ENCODE measurements at regions not wholly inside any gene's neighbourhood (a gene's known extent, or its start where the extent isn't known, plus 50 kb on each side); places are given as distances from the start of the nearest gene placed in this dataset.

DNA sequence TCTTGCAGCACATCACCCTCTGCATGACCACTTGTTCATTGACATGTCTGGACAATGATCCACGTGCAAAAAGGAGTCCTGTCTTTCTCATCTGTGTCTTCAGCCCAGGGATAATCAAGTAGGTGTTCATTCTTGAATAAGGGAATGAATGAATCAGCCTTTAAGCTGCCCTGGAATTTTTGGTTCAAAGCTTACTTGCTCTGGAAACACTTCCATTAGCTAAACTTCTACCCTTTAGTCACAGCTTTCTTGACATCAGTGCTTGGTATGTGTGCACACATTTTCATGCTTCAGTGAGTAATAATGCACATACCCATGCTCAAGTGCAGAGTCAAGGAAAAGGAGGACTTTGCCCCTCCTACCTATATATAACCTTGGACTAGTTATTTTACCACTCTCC, 103.0 kb upstream of the CDH13 start:
- H3K9me3 Mint-ChIP-seq: peaks cover 4% of the 10 kb centered on the region
- DNase-seq (ENCODE audit: low spot score in 2 of 2) (no peak), ATAC-seq (replicated peaks; ENCODE audit: extremely low read depth, poor library complexity, severe bottlenecking) (no peak)
- peaks cover 8% of the 10 kb centered on the region for H3K27me3 Mint-ChIP-seq
- H3K4me3 Mint-ChIP-seq: no peak overlapping the region
- H3K36me3 Mint-ChIP-seq (ENCODE audit: insufficient read depth): no peaks in the 10 kb centered on the region
- H3K4me1 Mint-ChIP-seq: no peaks in the 10 kb centered on the region
- no peak overlapping the region for H3K27ac Mint-ChIP-seq (ENCODE audit: low read depth)

DNA sequence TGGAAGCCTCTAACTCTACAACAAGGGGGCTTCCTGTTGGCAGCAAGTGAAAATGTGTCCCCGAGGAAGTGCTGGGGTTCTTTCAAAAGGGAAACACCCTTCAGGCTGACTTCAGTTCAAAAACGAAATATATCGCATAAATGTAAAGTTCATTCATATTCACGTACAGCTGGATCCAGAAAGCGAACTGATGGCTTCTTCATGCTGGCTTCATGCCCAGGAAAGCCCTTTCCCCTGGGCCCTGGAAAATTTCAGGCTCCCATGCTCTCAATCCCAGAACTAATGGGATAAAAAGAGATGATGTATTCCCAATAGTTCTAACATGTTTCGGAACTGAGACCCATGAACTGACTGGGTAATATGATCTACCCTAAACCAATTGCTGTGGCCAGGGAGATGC, 104.7 kb upstream of the CDH13 start:
- DNase-seq (ENCODE audit: low spot score in 2 of 2): no peak
- H3K36me3 Mint-ChIP-seq (ENCODE audit: insufficient read depth): no peaks in the 10 kb centered on the region
- no peak overlapping the region for H3K27ac Mint-ChIP-seq (ENCODE audit: low read depth)
- no peaks in the 10 kb centered on the region for H3K9me3 Mint-ChIP-seq
- H3K4me1 Mint-ChIP-seq: no peaks in the 10 kb centered on the region
- no peak for ATAC-seq (replicated peaks; ENCODE audit: extremely low read depth, poor library complexity, severe bottlenecking)
- peaks cover 14% of the 10 kb centered on the region for H3K27me3 Mint-ChIP-seq
- no peak overlapping the region for H3K4me3 Mint-ChIP-seq

DNA sequence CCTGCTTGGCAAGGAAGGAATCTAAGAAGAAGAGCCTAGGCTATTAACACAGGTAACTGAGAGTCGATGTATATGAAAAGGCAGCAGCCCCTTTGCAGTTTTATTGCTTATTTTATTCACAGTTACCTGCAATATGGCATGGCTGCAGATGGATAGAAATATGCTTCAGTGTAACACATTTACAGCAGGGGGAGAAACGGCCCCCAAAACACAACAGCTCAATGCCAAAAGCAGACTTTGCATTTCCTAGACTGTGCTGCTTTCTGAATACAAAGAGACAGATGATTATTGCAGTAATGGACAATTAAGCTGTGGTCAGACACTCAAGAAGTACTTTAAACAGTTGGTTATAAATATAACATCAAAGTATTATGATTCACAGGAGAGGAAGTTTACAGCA, 108.0 kb upstream of the CDH13 start:
- H3K27ac Mint-ChIP-seq (ENCODE audit: low read depth): no peak overlapping the region
- no peaks in the 10 kb centered on the region for H3K9me3 Mint-ChIP-seq
- peaks cover 14% of the 10 kb centered on the region for H3K27me3 Mint-ChIP-seq
- H3K4me3 Mint-ChIP-seq: no peak overlapping the region
- no peaks in the 10 kb centered on the region for H3K4me1 Mint-ChIP-seq
- no peaks in the 10 kb centered on the region for H3K36me3 Mint-ChIP-seq (ENCODE audit: insufficient read depth)
- no peak for DNase-seq (ENCODE audit: low spot score in 2 of 2)
- ATAC-seq (replicated peaks; ENCODE audit: extremely low read depth, poor library complexity, severe bottlenecking): no peak

DNA sequence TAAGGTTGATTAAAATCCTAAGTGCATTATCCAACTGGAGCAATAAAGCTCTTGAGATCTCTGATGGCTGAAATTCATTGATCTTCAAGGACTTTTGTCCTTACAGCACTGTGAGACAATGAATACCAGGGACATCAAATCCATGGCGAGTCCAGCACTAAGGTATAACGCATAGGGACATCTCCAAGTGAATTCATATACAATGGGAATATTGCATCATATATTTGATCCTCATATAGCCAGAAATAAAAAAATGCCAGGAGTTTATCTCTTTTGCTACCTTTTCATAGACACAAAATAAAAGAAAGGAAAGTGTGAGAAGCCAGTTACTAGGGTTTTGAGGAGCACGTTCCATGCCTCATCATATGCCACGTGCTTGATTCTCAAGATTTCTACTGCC, 112.5 kb upstream of the CDH13 start:
- Mint-ChIP-seq H3K27me3 (peaks cover 16% of the 10 kb centered on the region), H3K9me3 (no peaks in the 10 kb centered on the region), H3K4me1 (no peaks in the 10 kb centered on the region), H3K27ac (ENCODE audit: low read depth) (no peak overlapping the region), H3K4me3 (no peak overlapping the region), H3K36me3 (ENCODE audit: insufficient read depth) (no peaks in the 10 kb centered on the region)
- DNase-seq (ENCODE audit: low spot score in 2 of 2) (no peak), ATAC-seq (replicated peaks; ENCODE audit: extremely low read depth, poor library complexity, severe bottlenecking) (no peak)

DNA sequence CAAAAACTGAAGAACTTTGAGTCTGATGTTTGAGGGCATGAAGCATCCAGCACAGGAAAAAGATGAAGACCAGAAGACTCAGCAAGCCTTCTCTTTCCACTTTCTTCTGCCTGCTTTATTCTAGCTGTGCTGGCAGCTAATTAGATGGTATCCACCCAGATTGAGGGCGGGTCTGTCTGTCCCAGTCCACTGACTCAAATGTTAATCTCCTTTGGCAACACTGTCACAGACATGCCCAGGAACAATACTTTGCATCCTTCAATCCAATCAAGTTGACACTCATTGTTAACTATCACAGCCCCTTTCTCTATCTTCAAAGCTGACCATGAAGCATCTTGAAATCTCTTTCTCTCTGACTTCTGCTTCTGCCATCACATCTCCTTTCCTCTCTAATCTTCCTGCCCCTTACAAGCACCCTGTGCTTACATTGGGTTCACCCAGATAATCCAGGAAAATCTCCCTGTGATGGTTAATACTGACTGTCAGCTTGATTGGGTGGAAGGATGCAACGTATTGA, 115.9 kb upstream of the CDH13 start:
- ATAC-seq (replicated peaks; ENCODE audit: extremely low read depth, poor library complexity, severe bottlenecking) (no peak), DNase-seq (ENCODE audit: low spot score in 2 of 2) (no peak)
- Mint-ChIP-seq H3K27ac (ENCODE audit: low read depth) (no peak overlapping the region), H3K27me3 (peaks cover 15% of the 10 kb centered on the region), H3K4me3 (no peak overlapping the region), H3K4me1 (no peaks in the 10 kb centered on the region), H3K36me3 (ENCODE audit: insufficient read depth) (no peaks in the 10 kb centered on the region), H3K9me3 (peaks cover 11% of the 10 kb centered on the region)

DNA sequence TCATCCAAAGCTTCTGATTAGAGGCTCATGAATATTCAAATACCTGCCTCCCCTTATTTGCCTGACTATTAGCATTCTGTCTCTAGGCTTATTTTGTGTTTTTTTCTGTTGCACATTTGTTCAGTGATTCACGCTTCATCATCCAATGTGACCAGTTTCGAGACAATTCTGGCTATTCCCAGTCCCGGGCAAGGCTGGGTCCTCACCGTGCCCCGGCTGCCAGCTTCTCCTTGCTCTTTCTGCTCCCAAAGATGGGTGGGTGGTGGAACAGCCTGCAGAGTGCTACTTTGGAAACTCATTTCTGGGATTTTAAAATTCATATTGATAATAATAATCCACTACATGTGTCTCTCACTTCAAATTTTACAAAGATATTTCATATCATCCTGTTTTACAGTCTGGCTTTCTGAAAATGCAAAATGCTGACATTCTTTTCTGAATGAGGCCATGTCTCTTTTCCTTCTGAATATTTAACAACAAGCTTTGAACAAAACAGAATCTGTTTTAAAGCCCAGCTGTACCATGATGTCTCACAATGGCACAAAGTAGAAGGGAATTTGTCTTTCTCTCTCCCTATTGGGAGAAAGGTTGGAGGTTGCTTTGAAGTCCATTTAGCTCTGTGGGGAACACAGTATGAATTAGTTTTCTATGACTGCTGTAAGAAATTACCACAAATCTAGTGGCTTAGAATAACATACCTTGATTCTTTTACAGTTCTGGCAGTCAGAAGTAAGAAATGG, 116.9 kb upstream of the CDH13 start:
- Mint-ChIP-seq H3K4me3 (no peak overlapping the region), H3K4me1 (no peaks in the 10 kb centered on the region), H3K27me3 (peaks cover 15% of the 10 kb centered on the region), H3K36me3 (ENCODE audit: insufficient read depth) (no peaks in the 10 kb centered on the region), H3K9me3 (peaks cover 11% of the 10 kb centered on the region), H3K27ac (ENCODE audit: low read depth) (no peak overlapping the region)
- no peak for DNase-seq (ENCODE audit: low spot score in 2 of 2)
- ATAC-seq (replicated peaks; ENCODE audit: extremely low read depth, poor library complexity, severe bottlenecking): no peak

DNA sequence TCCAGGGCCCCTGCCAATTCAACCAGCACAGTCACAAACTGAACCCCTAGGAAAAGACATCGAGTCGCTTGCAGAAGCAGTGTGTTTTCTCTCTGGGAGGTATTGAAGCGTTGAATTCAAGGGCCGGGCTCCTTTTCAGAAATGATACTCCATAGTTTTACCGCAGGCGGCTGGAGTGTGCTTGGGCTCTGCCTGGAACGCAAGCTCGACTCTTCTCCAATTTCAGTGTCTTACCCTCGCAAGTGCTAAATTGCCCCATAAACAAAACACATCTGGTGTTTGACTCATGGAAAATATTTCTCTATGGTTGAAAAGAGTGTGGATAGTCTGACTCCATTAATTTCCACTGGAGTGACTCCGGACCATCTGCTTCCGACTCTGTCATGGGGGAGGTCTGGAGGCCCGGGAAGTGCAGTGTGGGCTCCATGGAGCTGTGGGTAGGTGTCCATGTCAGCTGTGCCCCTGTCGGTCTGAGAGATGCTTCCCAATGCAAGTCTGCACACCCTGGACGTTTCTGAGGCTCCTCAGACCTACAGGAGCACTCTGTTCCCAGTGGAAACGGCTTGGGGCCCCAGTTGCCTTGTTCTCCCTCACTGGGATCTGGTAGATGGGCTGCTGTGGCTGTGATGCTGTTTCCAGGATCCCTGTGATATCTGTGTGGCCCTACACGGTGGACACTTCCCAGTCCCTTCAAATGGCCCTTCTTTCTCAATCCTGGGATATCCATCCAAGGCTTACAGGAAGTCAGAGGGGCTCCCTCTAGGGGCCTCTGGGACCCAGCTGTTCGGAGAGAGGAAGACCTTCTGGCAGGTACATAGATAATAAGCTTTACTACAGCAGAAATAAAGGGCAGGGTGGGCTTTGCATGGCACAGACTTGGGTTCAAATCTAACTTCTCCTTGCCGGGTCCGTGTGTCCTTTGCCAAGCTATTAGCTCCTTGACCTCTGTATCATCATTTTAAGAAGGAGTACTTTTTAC, 119.8 kb upstream of the CDH13 start:
- no peak for DNase-seq (ENCODE audit: low spot score in 2 of 2)
- ATAC-seq (replicated peaks; ENCODE audit: extremely low read depth, poor library complexity, severe bottlenecking): no peak
- H3K4me3 Mint-ChIP-seq: no peak overlapping the region
- no peaks in the 10 kb centered on the region for H3K4me1 Mint-ChIP-seq
- H3K27ac Mint-ChIP-seq (ENCODE audit: low read depth): no peak overlapping the region
- peaks cover 15% of the 10 kb centered on the region for H3K27me3 Mint-ChIP-seq
- no peaks in the 10 kb centered on the region for H3K36me3 Mint-ChIP-seq (ENCODE audit: insufficient read depth)
- H3K9me3 Mint-ChIP-seq: peaks cover 11% of the 10 kb centered on the region

DNA sequence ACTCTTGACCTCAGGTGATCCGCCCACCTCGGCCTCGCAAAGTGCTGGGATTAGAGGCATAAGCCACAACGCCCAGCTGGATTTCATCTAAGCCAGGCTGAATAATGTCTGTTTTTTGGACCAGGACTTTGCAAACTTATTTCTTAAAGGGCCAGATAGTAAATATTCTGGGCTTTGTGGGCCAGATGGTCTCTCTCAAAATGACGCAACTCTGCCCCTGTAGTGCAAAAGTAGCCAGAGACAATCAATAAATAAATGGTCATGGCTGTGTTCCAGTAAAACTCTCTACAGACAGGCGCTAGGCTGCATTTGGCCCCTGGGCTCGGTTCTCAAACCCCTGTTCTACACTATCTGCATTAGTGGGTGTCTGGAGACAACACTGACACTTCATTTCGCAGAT, 121.9 kb upstream of the CDH13 start:
- H3K4me1 Mint-ChIP-seq: no peaks in the 10 kb centered on the region
- peaks cover 15% of the 10 kb centered on the region for H3K27me3 Mint-ChIP-seq
- DNase-seq (ENCODE audit: low spot score in 2 of 2) (no peak), ATAC-seq (replicated peaks; ENCODE audit: extremely low read depth, poor library complexity, severe bottlenecking) (no peak)
- no peak overlapping the region for H3K4me3 Mint-ChIP-seq
- no peaks in the 10 kb centered on the region for H3K36me3 Mint-ChIP-seq (ENCODE audit: insufficient read depth)
- H3K9me3 Mint-ChIP-seq: peaks cover 11% of the 10 kb centered on the region
- no peak overlapping the region for H3K27ac Mint-ChIP-seq (ENCODE audit: low read depth)

DNA sequence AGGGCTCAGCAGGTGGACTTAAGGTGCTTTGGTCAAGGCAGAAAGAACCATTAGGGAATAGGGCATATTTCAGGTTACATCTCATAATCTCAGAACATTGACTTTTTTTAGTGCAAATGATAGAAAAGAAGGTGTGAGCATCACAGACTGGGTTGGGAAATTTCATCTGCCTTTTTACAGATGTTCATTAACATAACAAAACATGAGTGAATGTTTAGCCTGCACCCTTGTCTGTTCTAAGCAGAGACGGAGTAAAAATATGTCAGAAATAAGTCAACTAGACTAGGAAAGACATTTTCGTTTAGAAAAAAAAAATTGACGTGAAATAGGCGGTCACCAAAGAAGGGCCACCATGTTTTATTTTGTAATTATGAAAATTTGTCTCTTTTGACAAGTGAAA, 127.5 kb upstream of the CDH13 start:
- H3K4me1 Mint-ChIP-seq: peaks cover 5% of the 10 kb centered on the region
- H3K4me3 Mint-ChIP-seq: no peak overlapping the region
- no peak for ATAC-seq (replicated peaks; ENCODE audit: extremely low read depth, poor library complexity, severe bottlenecking)
- H3K9me3 Mint-ChIP-seq: no peaks in the 10 kb centered on the region
- no peaks in the 10 kb centered on the region for H3K36me3 Mint-ChIP-seq (ENCODE audit: insufficient read depth)
- no peak for DNase-seq (ENCODE audit: low spot score in 2 of 2)
- no peak overlapping the region for H3K27ac Mint-ChIP-seq (ENCODE audit: low read depth)
- H3K27me3 Mint-ChIP-seq: no peaks in the 10 kb centered on the region

DNA sequence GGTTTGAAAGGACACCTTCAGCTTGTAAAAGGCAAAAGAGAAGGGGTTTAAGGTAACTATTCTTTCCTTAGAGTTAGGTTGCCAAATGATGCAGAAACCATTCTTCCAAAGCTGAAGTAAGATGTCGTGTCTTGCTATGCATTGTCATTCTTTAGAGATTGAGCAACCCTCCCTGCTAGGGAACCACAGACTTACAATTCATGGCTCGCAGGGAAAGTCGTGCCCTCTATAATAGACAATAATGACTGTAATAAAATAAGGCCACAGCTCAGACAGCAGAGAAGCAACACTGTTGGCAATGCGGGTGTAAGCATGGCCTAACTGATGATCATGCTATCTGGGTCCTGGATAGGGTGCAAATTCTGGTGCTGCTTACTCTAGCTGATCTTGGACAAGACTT, 129.6 kb upstream of the CDH13 start:
- no peaks in the 10 kb centered on the region for H3K36me3 Mint-ChIP-seq (ENCODE audit: insufficient read depth)
- H3K27ac Mint-ChIP-seq (ENCODE audit: low read depth): no peak overlapping the region
- no peaks in the 10 kb centered on the region for H3K9me3 Mint-ChIP-seq
- no peaks in the 10 kb centered on the region for H3K27me3 Mint-ChIP-seq
- peaks cover 5% of the 10 kb centered on the region for H3K4me1 Mint-ChIP-seq
- no peak overlapping the region for H3K4me3 Mint-ChIP-seq
- no peak for DNase-seq (ENCODE audit: low spot score in 2 of 2)
- no peak for ATAC-seq (replicated peaks; ENCODE audit: extremely low read depth, poor library complexity, severe bottlenecking)

DNA sequence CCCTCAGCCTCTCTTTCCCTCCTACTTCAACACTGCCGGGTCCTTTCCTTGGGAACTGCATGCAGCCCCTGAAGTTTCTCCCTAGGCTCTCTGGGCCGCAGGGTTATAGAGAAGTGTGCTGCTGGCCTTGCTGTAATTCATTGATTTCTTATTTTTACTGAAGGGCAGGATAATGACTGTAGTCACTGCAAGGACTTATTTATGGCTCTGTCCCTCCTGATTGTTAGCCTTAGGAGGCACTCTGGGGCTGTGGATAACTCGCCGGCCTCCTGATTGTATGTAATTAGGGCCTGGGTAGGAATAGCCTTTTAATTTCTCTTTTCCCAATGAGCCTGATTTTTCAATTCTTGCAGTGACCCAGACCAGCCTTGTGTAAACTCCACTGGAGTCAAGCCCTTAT, 138.3 kb upstream of the CDH13 start:
- Mint-ChIP-seq H3K27me3 (no peaks in the 10 kb centered on the region), H3K36me3 (ENCODE audit: insufficient read depth) (no peaks in the 10 kb centered on the region), H3K4me3 (no peak overlapping the region), H3K4me1 (no peaks in the 10 kb centered on the region), H3K27ac (ENCODE audit: low read depth) (no peak overlapping the region), H3K9me3 (no peaks in the 10 kb centered on the region)
- DNase-seq (ENCODE audit: low spot score in 2 of 2) (no peak), ATAC-seq (replicated peaks; ENCODE audit: extremely low read depth, poor library complexity, severe bottlenecking) (no peak)

DNA sequence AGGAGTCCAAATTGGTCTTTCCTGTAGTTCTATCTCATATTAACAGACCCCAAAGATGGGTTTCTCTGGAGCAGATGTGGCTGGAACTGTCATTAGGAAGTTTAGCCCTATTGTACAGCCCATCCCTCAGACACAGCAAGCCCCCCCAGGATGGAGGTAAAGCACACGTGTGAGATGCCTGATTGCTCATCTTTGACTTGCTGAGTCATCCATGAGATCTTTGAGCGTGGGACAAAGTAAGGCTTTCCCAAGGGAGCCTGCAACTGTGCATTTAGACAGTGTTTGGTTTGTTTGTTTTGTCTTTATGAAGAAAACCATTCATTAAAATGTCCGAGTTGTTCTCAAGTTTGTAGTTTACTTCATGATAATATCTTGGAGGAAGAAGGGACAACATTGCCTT, 145.3 kb upstream of the CDH13 start:
- H3K27ac Mint-ChIP-seq (ENCODE audit: low read depth): no peak overlapping the region
- no peak overlapping the region for H3K4me3 Mint-ChIP-seq
- peaks cover 49% of the 10 kb centered on the region for H3K27me3 Mint-ChIP-seq
- no peaks in the 10 kb centered on the region for H3K9me3 Mint-ChIP-seq
- H3K4me1 Mint-ChIP-seq: no peaks in the 10 kb centered on the region
- no peaks in the 10 kb centered on the region for H3K36me3 Mint-ChIP-seq (ENCODE audit: insufficient read depth)
- DNase-seq (ENCODE audit: low spot score in 2 of 2) (no peak), ATAC-seq (replicated peaks; ENCODE audit: extremely low read depth, poor library complexity, severe bottlenecking) (no peak)

DNA sequence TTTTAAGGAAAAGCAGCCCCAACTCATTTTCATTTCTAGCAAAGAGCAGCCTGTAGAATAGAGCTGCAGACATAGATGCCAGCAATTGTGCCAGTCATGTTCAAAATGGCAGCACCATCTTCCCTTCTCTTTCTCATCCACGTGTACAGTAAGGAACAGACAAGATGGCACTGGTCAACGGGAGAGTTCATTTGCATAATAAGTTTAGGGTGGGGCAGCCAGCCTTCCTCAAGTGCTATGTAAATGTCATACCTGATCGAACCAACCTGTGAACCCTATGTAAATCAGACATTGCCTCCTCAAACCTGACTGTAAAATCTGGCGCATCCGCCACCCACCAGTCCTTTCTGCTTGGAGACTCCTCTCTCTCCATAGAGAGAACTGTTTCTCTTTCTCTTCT, 150.0 kb upstream of the CDH13 start:
- Mint-ChIP-seq H3K9me3 (peaks cover 6% of the 10 kb centered on the region), H3K27ac (ENCODE audit: low read depth) (no peak overlapping the region), H3K36me3 (ENCODE audit: insufficient read depth) (no peaks in the 10 kb centered on the region), H3K4me1 (no peaks in the 10 kb centered on the region), H3K27me3 (peaks cover 81% of the 10 kb centered on the region), H3K4me3 (no peak overlapping the region)
- DNase-seq (ENCODE audit: low spot score in 2 of 2) (no peak), ATAC-seq (replicated peaks; ENCODE audit: extremely low read depth, poor library complexity, severe bottlenecking) (no peak)

Data from central memory CD8-positive, alpha-beta T cell (primary cell).